ENCODE measurements at regions not wholly inside any gene's neighbourhood (a gene's known extent, or its start where the extent isn't known, plus 50 kb on each side); places are given as distances from the start of the nearest gene placed in this dataset.

- no peak for TF ChIP-seq CTCF (IDR thresholded peaks at IDR 0.05; ENCODE audit: low read depth, low read length)
- no peak for TF ChIP-seq POLR2A (IDR thresholded peaks at IDR 0.05; ENCODE audit: extremely low read depth, insufficient read length)
- TF ChIP-seq MAX (IDR thresholded peaks at IDR 0.05; ENCODE audit: low read depth, low read length) = no peak
Measured at GRCh38 chr6:51554029-51554428, 533.4 kb downstream of the PKHD1 start.
